ENCODE measurements at regions not wholly inside any gene's neighbourhood (a gene's known extent, or its start where the extent isn't known, plus 50 kb on each side); places are given as distances from the start of the nearest gene placed in this dataset.

DNA sequence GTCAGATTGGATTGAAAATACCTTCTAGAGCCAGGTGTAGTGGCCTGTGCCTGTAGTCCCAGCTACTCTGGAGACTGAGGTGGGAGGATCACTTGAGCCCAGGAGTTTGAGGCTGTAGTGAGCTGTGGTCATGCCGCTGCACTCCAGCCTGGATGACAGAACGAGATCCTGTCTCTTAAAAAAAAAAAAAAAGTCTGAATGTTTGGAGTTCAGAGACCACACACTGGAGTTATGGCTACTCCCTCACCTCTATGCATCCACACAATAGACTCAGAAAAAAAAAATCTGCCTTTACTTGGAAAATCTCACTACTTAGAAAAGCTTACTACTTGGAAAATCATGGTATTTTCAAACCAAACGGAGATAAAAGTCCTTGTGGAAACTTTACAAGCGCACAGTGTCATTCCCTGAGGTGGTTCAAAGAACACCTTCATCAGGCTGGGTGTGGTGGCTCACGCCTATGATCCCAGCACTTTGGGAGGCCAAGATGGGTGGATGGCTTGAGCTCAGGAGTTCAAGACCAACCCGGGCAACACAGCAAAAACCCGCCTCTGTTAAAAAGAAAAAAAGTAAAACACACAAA, 63.9 kb upstream of the PICALM start:
- TF ChIP-seq RAD21 (IDR thresholded peaks at IDR 0.05 in 1 of 2, conservative IDR thresholded peaks at IDR 0.05 in 1 of 2; ENCODE audit: low read depth in 2 of 2, low read length in 2 of 2) (no peak), KDM5A (IDR thresholded peaks at IDR 0.05; ENCODE audit: low read length) (no peak), POLR2A (IDR thresholded peaks at IDR 0.05; ENCODE audit: control extremely low read depth in 1 of 2, low read depth in 2 of 2, low read length in 2 of 2) (no peak), CTCF (IDR thresholded peaks at IDR 0.05; ENCODE audit: control extremely low read depth in 1 of 3, insufficient read depth in 1 of 3, low read depth in 1 of 3, low read length in 3 of 3) (no peak), SUZ12 (IDR thresholded peaks at IDR 0.05; ENCODE audit: low read length) (no peak)
- TF ChIP-seq, protein P1, sequence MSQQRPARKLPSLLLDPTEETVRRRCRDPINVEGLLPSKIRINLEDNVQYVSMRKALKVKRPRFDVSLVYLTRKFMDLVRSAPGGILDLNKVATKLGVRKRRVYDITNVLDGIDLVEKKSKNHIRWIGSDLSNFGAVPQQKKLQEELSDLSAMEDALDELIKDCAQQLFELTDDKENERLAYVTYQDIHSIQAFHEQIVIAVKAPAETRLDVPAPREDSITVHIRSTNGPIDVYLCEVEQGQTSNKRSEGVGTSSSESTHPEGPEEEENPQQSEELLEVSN (IDR thresholded peaks at IDR 0.05), result no peak
